ENCODE measurements at regions not wholly inside any gene's neighbourhood (a gene's known extent, or its start where the extent isn't known, plus 50 kb on each side); places are given as distances from the start of the nearest gene placed in this dataset.

DNA sequence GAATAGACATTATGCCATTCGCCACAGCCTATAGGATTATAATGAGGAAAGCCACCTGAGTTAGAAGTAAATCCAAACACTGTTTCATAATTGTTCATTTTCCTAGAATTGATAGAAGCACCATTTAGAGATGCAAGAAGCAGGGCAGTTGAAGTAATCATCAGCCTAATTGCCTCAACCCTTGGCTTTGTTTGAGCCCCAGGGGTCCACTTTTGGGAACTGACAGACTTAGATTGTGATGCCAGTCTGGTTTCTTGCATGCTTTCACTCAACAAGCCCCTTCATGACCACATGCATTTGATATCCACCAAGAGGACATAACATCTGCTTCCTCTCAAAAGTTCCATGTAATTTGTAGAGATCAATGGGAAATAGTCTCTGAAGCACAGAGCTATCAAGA is 97.2 kb upstream of the COL8A1 start:
- no peak for DNase-seq

DNA sequence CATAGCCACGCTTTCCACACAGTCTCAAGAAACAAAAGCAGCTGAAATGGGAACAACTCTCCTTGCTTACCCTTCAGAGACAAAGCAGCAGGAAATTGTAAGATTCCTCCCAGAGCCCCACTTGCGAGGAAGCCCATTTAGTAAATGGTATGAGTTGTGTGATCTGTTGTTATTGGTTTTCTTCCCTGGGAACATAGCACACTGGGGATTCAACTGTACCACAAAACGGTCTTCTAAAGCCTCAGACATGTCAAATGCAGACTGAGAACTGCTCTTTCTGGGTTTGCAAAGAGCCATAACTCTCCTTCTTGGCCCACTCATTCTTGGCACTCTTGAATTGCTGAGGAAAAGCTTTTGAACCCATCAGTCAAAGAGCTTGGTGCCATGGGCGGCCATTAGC is 101.0 kb upstream of the COL8A1 start:
- DNase-seq: no peak

DNA sequence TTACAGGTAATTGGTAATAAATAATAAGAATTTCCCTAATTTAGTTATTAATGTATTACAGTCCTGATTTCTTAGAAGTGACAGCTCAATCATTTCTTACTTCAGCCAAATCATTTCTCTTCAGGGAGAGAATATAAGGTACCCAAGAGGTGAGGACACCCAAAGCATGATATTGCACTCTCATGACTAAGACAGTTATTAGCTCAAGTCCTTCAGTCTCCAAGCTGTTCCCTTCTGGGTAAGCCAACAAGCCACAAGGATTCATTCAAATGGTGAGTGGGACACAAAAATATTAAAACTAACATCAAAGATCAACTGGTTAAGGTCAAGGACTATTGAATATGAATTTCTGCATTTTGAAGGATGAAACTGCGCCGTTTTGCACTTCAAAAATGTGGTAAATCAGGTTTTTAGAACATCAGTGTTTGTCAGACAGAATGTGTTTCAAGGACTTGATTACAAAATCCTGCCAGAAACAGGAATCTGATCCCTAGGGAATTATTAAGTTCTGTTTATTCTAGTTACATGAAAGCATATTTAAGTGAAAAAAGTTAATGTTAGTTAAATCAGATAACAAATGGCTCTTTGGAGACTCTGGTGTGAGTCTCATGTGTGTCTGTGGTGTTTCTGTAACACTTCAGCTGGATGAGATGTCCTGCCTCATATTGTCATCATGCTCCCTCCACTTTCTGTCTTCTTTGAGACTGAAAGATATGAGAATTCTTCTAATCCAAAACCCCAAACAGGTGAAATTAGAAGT is 101.7 kb upstream of the COL8A1 start:
- no peak for DNase-seq

DNA sequence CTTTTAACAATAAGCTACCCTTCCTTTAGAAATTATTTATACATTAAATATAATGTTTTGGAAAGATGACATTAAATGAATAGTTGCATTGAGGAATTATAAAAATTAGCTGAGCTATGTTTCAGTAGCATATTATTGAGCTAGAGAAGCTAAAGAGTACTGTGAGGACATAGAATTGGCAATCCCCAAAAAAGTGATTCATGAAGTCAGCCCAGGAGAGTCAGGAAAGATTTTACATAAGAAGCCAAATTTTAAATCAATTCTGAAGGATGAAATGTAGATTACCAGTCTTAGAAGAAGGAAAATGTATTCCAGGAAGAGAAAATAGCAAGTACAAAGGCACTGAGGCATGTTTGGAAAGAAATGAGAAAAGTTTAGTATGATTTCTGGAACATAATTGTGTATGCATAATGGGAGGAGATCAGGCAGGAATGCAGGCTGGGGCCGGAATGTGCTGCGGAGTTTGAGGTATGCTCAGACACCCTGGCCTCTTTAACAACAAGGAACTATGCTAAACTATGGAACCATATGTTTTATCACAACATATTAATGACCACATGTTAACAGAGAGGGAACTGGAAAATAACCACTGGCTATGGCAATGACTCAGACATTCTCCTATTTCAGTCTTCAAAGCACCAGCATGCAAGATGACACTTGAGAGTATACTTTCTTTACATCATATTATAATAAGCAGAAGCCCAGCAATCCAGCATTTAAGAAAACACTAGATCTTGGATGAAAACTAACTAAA is 103.3 kb upstream of the COL8A1 start:
- DNase-seq: no peak

DNA sequence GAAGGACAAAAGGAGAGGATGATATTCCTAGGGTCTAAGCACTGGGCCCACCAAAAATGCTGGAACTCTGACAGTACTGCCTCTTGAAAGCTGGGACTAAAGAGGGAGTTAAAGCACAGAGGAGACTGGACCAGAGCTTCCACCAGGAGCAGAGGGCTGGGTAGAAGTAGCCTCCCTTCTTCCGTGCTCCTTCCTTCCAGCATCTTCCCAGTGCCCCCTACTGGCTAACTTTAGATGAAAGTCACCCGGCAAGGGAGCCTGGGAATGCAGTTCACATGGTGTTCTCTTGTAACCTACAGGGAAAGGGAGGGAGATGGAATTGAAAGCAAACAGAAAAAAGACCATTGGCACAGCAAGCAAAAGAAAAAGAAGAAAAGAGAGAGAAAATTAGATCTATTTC is 106.1 kb upstream of the COL8A1 start:
- DNase-seq: peak; percentile 5

DNA sequence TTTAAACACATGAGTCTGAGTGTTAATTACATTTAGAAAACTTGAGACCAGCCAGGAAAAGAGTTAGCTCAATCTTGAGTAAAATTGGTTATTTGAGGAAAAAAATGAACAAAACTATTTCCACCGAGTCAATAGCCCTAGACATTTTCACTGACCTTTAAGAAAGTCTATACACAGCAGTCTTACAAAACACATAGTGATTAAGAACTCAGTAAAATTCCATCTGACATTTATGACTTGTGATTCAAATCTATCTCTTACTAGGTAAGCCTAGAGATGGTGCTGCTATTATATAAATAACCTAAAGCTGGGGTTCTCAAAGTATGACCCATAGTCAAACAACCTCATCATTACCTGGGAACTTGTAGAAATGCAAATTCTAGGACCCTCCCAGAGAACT is 109.1 kb upstream of the COL8A1 start:
- no peak for DNase-seq

DNA sequence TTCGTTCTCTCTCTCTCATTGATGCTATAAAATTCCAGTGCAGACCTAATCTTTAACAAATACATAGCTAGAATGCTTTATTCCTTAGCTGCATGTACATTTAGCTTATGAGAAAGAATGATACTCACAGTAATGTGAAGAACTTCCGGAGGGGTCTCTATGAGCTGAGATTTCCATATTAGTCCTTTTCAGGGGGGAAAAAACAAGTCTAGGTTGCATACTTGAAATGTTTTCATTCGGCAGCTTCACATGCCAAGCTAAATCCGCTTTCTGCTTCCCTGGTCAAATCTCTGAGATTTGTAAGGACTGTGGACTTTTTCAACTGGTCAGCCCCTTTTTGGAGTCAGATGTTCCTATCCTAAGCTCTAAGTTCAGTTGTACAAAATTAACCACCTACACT is 111.5 kb upstream of the COL8A1 start:
- no peak for DNase-seq

DNA sequence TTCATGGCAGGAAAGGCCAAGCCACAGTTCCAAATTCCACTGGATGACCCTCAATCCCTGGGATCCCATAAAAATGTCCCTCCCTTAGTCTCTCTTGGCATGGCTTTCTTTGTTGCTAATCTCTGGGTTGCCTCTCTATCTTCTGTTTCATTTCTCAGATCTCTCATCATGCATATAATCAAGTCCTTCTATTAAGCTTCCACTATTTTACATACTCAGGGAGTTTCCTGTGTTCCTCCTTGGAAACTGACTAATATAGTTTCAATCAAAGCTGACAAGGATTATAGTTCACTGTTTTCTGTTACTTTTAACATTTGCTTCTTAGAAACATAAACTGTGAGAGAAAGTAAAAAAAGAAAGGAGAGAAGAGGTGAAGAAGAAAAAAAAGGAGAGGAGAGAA is 113.8 kb upstream of the COL8A1 start:
- DNase-seq: no peak

DNA sequence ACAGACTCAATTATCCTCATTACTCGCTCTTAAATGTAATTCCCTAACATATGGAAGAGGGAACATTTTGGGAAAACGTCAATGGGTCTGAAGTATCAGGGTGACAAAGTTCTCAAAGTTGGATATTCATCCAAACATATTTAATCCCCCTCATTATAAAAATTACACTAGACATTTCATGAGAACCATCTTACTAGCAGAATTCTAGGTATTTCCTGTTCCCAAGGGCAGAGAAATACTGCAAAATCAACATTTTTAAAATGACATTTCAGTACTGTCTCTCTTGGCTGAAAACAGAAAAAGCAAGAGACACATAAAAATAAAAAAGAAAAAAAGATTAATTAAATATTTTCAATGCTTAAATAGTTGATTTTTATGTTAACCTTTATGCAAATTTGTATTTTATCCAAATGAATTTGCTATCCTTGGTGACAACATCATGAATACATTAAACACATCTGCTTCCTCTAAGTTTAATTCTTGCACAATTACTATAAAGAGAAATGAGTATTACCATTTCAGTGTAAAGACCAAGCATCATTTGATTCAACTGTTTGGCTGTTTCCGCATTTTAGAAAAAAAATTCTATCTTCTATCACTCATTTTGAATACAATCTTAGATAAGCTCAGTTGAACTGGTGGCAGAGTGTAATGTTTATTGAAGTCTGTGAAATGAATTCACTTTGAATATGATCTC is 114.8 kb upstream of the COL8A1 start:
- no peak for DNase-seq

DNA sequence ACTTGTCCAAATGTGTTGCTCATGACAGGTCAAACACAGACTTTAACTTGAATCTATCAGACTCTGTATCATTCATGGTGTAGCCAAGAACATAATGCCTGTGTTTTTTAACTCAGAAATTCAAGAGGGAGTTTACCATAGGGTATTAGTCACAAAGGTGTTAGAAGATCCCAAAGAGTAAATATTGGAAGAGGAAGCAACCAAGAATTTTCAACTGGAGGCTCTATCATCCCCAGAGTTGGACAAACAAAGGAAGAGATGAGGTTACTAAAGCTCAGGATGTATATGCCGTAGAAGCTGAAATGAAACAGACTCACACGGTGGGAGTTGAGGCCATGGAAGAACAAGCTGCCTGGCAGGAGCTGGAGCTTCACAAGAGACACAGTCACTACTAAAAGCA is 116.2 kb upstream of the COL8A1 start:
- DNase-seq: no peak

DNA sequence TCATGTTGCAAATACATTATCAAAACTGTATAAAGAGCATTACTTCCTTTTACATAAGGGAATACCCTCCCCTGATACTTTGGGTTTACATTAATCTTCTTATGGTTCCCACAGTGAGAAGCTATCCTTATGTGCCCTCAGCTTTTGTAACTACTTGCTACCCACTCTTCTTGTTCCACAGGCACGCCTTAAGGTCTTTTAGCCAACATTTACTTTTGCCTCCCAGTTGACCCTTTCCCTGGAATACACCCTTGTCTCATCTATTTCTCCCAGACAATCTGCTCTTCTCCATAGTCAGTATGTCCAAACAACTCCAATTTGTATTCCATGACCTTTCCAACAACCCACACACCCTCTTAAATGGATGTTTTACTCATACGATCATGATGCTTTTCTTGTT is 116.8 kb upstream of the COL8A1 start:
- DNase-seq: no peak

DNA sequence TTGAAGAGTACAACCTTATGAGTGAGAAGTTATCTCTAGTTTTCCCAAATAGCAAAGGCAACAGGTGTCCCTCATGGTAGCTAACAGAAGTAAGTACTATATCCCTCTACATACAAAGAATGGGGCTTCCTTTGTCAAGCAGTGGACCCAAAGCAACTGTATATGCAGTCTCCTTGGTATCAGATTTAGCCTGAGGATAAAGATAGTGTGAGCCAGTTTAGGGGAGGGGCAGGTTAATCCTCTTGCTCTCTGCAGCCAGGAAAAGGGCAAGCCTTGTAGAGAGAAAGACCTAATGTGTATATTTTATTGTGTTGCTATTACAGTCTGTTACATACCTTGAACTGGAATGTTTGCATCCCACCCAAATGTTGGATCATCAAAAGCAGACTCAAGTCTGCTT is 117.9 kb upstream of the COL8A1 start:
- no peak for DNase-seq

DNA sequence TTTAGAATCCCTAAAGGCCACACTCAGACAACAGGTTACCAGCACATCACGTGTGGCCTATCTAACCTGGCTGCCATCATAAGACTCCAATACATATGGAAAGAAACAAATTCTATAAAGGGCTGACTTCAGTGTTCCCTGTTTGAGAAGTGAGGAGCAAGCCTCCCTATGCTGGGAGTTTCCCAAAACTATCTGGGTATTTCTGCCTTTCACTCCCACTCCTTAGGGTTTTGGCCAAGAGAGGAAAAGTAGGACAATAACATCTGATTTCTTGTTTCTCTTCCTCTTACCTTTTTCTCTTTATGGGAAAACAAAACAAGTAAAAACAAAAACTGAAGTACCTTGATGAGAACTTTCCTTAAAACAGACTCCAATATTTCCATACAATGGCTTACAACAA is 121.5 kb upstream of the COL8A1 start:
- DNase-seq: no peak

DNA sequence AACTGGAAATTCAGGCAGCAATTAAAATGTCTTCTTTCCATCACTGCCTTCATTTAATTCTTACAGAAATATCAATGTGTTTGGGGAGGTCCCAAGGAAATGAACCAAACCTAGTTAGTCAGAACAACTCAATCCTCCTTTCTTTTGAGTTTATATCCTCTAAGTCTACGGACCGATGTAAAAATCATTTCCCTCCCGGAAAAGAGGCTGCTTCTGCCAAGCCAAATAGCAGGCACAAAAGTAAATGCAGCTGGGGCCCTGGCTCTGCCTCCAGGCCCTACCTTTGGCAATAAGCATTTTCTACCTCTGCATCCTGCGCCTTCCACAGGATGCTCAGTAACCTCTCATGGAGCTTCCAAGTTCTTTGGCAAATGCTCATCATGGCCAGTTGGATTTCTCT is 122.5 kb upstream of the COL8A1 start:
- DNase-seq: no peak

DNA sequence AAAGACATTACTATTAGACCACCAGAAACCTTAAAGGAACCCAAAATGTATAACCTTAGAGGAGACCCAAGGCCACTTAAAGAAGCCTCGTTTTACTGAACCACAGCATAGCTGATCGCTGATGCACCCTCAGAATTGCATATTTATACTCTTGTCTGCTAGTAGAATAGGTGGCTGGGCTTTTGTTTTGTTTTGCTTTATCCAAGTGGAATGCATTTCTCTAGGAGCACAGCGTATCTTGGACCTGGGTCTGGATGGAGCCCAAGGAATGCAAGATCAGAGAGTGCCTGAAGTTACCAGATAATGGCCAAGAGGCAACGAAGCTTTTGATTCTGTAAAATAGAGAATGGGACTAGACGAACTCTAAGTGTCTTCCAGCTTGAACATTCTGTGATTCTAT is 129.2 kb upstream of the COL8A1 start:
- DNase-seq: no peak

DNA sequence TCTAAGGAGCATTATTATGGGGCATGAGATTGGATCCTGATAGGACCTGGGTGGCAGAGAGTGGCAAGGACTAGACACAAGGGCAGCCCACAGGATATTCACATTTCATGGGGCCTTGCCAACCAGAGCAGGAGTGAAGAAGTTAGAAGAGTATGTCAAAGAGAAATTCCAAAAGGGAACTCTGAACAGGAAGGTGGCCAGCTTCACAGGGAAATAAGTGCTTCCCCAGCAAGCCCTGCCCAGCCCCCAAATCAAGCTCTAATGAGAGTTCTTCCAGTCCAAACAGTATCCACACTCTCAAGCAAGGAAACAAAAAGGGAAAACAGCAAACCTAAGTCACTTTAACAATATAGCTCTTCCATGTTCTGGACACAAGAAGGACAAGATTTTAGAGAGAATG is 130.2 kb upstream of the COL8A1 start:
- DNase-seq: no peak

DNA sequence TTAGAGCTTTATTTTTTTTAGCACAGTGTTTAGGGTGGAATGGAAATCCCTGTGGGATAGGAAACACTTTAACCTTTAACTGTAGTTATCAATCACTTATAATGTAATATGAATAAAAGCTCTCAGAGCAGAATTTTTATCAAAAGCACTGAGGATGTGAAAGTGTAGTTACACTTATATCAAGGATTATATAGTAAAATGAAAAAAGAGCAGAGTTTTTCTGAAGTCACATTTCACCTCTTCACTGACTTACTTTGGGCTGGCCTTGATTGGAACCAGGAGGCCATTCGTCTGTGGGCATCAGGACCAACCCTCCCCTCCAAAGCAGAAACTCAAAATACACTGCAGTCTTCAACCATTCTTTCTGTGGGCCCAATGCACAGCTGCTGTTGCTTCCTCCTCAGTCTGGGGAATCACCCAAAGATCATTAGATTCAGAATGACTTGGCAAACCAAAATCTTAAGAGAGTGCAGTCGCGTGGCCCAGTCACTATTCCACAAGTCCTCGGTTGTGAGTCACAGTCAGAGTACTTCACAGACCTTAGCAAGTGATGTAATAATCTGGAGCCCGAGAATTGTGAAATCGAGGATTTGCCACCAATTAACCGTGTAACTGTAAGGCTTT is 132.6 kb upstream of the COL8A1 start:
- peak; percentile 43 for DNase-seq

DNA sequence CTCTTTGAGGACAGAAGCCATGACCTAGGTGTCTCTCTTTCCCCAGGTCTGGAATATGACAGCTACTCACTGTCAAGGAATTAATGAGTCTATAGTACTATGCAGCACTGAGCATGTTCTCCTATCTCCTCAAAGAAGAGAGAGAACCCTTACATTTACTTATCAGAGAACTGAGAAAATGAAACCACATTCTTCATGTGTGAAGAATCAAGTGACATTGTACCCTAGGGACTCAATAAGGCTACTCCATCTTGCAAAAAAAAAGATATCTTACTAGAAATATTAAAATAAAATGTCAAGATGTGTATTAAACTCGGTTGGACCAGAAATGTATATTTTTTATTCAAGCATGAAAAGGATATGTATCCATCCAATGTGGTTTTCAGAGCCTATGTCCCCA is 133.2 kb upstream of the COL8A1 start:
- no peak for DNase-seq

DNA sequence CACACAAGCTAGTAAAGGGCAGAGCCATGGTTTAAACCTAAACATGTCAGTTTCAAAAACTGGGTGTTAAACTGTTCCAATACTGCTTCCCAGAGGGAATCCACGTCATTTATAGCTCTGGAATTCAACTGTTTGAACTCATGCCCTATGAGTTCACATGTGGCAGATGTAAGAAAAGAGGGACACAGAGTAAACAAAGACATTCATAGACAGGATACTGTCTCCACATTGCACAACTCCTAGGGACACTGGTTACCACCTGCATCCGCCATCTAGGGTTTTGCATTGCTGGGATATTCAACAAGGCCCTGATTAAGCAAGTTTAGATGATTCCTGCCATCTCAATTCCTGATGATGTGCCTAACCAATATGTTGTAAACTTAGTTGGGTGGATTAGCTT is 134.1 kb upstream of the COL8A1 start:
- DNase-seq: no peak

DNA sequence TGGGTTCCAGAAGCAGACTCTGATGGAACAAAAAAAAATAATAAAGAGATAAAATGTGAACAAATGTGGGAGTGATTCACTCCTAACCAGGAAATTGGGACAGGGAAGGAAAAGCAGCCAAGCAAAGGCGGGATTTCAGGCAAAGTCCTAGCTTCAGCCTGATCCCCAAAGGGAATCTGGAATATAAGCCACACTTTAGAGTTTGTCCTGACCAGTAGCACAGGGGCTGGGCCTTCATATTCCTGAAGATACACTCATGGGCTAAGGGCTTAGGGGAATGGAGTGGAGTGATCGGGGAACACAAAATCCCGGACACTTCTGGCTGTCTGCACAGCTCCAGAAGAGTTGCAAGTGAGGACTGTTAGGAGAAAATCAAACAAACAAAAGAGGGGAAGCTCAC is 135.0 kb upstream of the COL8A1 start:
- DNase-seq: no peak

DNA sequence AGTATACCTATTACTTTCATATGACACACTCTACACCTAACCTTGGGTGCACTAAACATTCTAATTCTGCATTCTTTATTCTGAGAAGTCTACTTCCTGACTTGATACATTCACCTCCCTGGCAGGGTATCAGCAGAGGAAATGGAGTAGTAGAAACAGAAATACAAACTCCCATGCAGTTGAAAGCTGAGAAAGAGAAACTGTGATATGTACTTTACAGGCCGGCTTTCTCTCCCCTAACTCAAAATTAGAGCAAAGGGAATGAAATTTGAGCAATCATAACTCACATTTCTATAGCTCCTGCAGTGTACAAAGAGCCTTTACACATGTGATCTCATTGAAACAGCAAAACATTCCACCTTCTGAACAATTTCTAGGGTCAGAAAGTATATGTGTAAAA is 135.5 kb upstream of the COL8A1 start:
- no peak for DNase-seq

DNA sequence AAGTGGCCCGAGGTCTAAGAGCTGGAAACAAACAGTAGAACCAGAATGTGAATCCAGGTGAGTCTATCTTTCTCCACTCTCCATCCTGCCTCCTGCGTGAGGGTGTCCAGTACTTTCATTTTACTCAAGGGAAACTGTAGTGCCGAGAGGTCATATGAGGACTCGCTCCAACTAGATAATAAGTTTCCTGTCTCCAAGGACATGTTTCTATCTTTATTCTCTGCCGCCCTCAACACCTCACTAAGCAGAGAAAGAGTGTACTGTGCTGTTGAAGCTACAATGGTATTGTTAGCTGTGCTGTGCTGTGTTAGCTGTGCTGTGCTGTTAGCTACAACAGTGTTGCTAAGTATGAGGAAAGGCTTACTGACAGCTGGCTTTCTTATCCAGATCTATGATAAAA is 137.9 kb upstream of the COL8A1 start:
- no peak for DNase-seq

DNA sequence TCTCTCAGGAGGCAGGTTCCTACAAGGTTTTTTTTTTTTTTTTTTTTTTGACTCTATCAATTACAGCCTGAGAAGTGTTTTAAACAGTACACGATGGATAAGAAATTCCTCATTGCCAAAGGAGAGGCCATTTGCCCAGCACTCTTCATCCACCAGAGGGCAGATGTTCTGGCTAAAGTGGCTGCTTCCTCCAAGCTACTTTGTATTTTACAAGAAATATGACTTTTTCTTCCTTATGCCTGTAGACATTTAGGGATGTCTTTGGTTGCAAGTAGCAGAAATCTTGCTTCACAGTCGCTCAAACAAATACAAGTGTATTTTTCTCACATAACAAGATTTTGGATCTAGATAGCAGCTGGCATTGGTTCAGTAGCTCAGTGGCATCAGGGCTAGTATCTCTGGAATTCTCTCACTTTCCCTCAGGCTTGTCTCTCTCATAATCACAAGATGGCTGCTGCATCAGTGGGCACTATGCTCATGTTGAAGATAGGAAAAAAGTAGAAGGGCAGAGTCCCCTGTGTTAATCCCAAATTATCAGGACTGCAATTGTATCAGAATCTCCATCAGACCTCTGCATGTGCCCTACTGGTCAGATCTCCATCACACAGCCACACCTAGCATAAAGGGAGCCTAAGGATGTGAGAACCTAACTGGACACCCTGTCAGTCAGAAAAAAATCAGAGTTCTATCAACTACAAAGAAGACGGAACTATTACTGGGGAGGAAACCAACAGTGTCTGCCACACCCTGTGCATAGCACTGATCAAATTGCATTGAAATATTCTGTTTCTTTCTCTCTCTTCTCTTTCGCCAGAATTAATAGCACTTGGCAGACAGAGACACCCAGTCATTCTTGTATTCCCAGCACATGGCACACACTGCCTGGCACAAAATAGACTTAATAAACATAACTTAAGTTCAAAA is 138.9 kb upstream of the COL8A1 start:
- peak; percentile 6 for DNase-seq
